Mesenteric fat pad (tissue), 1 donor: ENCODE measurements at regions not wholly inside any gene's neighbourhood (a gene's known extent, or its start where the extent isn't known, plus 50 kb on each side); places are given as distances from the start of the nearest gene placed in this dataset.
A peak's percentile ranks its signal among the peaks of the same experiment; 100 is the strongest.
"Not testable (repeated sequence)": the region's sequence is repeated elsewhere in the genome, so short reads cannot be mapped to it uniquely, and the experiment has no call there.

ENCODE experiments used
- DNase-seq: peaks from one replicate; pipeline ENCODE4 v3.0.0-alpha.2; 2020; ENCODE audit warnings: low spot score
- donor health status: DM: yes; HTN: yes; CAD: no.

GRCh38 chrX:33989936-33990335 lies 142.2 kb downstream of the FAM47A start:
- DNase-seq, result no peak

- peak; percentile 43 for DNase-seq
These were observed 144.7 kb downstream of the FAM47A start for GRCh38 chrX:33987458-33987857.

- DNase-seq, result no peak
These were observed 157.4 kb downstream of the FAM47A start for GRCh38 chrX:33974676-33975075.

GRCh38 chrX:33970028-33970967 lies 161.8 kb downstream of the FAM47A start:
- DNase-seq, result no peak

GRCh38 chrX:33969105-33969504 lies 163.0 kb downstream of the FAM47A start:
- DNase-seq, result no peak

GRCh38 chrX:33968611-33969010 lies 163.5 kb downstream of the FAM47A start:
- DNase-seq, result no peak

- DNase-seq, result no peak
These were observed 182.8 kb downstream of the FAM47A start for GRCh38 chrX:33949300-33949699.

GRCh38 chrX:33926249-33926648 lies 205.9 kb downstream of the FAM47A start:
- DNase-seq, result not testable (repeated sequence)

GRCh38 chrX:33923262-33923661 lies 208.9 kb downstream of the FAM47A start:
- no peak for DNase-seq

GRCh38 chrX:33909836-33910235 lies 222.3 kb downstream of the FAM47A start:
- no peak for DNase-seq

- no peak for DNase-seq
These were observed 223.2 kb downstream of the FAM47A start for GRCh38 chrX:33908898-33909297.

- no peak for DNase-seq
These were observed 224.0 kb downstream of the FAM47A start for GRCh38 chrX:33908074-33908473.

GRCh38 chrX:33906971-33907370 lies 225.1 kb downstream of the FAM47A start:
- no peak for DNase-seq

GRCh38 chrX:33892670-33893069 lies 239.4 kb downstream of the FAM47A start:
- DNase-seq, result no peak

- DNase-seq, result no peak
These were observed 276.9 kb downstream of the FAM47A start for GRCh38 chrX:33855251-33855650.

- DNase-seq, result not testable (repeated sequence)
These were observed 280.0 kb downstream of the FAM47A start for GRCh38 chrX:33852146-33852545.

GRCh38 chrX:33840176-33840575 lies 291.9 kb downstream of the FAM47A start:
- DNase-seq, result no peak

GRCh38 chrX:33831211-33831610 lies 300.9 kb downstream of the FAM47A start:
- DNase-seq, result no peak

GRCh38 chrX:33817266-33817665 lies 314.8 kb downstream of the FAM47A start:
- no peak for DNase-seq

- DNase-seq, result no peak
These were observed 323.5 kb downstream of the FAM47A start for GRCh38 chrX:33808636-33809035.

- no peak for DNase-seq
These were observed 347.6 kb downstream of the FAM47A start for GRCh38 chrX:33784548-33784947.

GRCh38 chrX:33741807-33742206 lies 390.3 kb downstream of the FAM47A start:
- no peak for DNase-seq

GRCh38 chrX:33735182-33735581 lies 396.9 kb downstream of the FAM47A start:
- DNase-seq, result no peak
